H1 (cell line): ENCODE measurements at regions not wholly inside any gene's neighbourhood (a gene's known extent, or its start where the extent isn't known, plus 50 kb on each side); places are given as distances from the start of the nearest gene placed in this dataset.

Experiments
- FOSL1 ChIP-seq: IDR thresholded peaks from 2 replicates; pipeline ENCODE4 v1.6.1; 2011; ENCODE audit warnings: mild to moderate bottlenecking, low read depth, low read length, moderate library complexity; ENCODE audit not compliant: insufficient read depth
- KDM5A ChIP-seq: fragments of 200-600 bp; IDR thresholded peaks from 2 replicates; pipeline ENCODE4 v1.7.1; 2012; ENCODE audit warnings: mild to moderate bottlenecking, low read length, inconsistent platforms, mixed read lengths
- MAFK ChIP-seq: IDR thresholded peaks from 2 replicates; pipeline ENCODE4 v1.6.1; 2012; ENCODE audit warnings: low read depth, mild to moderate bottlenecking, improper control_type of control experiment, low read length
- NRF1 ChIP-seq: IDR thresholded peaks from 2 replicates; pipeline ENCODE4 v1.6.1; 2011; ENCODE audit warnings: mild to moderate bottlenecking, low read depth, low read length, improper control_type of control experiment
- TF ChIP-seq, protein P1 (sequence below): IDR thresholded peaks from 2 replicates; pipeline ENCODE4 v1.6.1; 2012; ENCODE audit warnings: low read length, inconsistent platforms

- TF ChIP-seq FOSL1 (no peak), NRF1 (no peak), MAFK (no peak), KDM5A (no peak)
- TF ChIP-seq, protein P1, sequence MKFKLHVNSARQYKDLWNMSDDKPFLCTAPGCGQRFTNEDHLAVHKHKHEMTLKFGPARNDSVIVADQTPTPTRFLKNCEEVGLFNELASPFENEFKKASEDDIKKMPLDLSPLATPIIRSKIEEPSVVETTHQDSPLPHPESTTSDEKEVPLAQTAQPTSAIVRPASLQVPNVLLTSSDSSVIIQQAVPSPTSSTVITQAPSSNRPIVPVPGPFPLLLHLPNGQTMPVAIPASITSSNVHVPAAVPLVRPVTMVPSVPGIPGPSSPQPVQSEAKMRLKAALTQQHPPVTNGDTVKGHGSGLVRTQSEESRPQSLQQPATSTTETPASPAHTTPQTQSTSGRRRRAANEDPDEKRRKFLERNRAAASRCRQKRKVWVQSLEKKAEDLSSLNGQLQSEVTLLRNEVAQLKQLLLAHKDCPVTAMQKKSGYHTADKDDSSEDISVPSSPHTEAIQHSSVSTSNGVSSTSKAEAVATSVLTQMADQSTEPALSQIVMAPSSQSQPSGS: no peak
These were observed 61.4 kb upstream of the TOX2 start (continued) for GRCh38 chr20:43853174-43853803.
